Thyroid gland (tissue), 4 donors: ENCODE measurements at regions not wholly inside any gene's neighbourhood (a gene's known extent, or its start where the extent isn't known, plus 50 kb on each side); places are given as distances from the start of the nearest gene placed in this dataset.

Experiments
- CTCF ChIP-seq, 6 experiments: fragments of 200-600 bp in 3 of 6; fragments of 450-650 bp in 3 of 6; sonication (generic) in 3 of 6; IDR thresholded peaks; one replicate each; pipeline ENCODE4 v1.5.1; 2016 to 2019; ENCODE audit warnings: antibody characterized with exemption in 6 of 6, mild to moderate bottlenecking in 2 of 6, inconsistent platforms in 1 of 6, moderate library complexity in 1 of 6
- POLR2A ChIP-seq, 2 donors: fragments of 450-650 bp; IDR thresholded peaks; one replicate each; pipeline ENCODE4 v1.6.1; 2017; ENCODE audit warnings: antibody characterized with exemption in 2 of 2, mild to moderate bottlenecking in 2 of 2, moderate library complexity in 1 of 2

DNA sequence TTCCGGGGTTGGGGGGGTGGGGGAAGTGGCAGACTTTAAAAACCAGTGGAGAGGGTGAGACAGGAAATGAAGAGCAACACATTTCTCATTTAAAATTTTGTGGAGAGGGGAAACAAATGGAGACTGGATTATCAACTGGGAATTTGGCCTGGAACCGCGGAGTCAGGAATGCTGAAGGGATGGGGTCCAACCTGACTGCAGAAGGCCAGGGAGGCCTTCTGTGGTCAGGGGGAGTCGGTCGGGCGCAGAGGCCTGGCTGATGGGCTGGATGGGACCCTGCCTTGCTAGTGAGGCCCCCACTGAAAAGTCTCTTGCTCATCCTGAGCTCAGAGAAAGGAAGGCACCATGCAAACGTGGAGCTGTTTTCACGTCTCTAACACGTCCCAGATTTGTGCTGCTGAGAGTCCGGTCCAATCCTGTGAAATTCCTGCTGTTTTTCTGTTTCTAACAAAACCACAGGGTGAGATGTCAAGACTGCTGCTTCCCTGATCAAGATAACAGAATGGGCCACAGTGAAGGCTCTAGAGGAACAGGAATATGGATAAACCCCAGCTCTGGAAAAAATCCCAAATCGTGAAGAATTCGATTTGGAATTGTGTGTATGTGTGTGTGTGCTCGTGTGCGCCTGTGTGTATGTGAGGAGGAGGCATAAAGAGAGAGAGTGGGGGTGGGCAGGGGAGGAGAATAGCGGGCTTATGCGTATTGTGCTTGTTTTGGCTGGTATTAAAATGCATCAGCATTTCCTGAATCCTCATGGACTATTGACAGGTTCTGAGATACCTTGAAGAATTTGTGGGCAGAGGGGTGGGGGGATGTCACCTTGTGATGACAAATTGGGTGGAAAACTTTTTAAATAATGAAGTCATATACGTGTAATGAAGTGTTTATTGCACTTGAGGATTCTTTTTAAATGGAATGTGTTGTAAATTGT is 117.4 kb downstream of the NGF start:
- TF ChIP-seq CTCF (IDR thresholded peaks at IDR 0.05) = no peak
- TF ChIP-seq POLR2A (IDR thresholded peaks at IDR 0.05) = no peak
